Activated T-cell treated with anti-CD3 and anti-CD28 coated beads, Interleukin-2, amount 50 U/mL, for 72 hours (primary cell): ENCODE measurements at regions not wholly inside any gene's neighbourhood (a gene's known extent, or its start where the extent isn't known, plus 50 kb on each side); places are given as distances from the start of the nearest gene placed in this dataset.
"Not testable (repeated sequence)": the region's sequence is repeated elsewhere in the genome, so short reads cannot be mapped to it uniquely, and the experiment has no call there.

Experiments used
- ATAC-seq, 2 donors: fragments of 150-1000 bp; cut with Tn5 transposase; replicated peaks in 1 of 2; 2 replicates each; pipeline ENCODE4 v1.10.0; 2021; ENCODE audit warnings: moderate library complexity in 2 of 2, mild to moderate bottlenecking in 1 of 2
- DNase-seq, 2 donors: peaks; one replicate each; pipeline ENCODE4 v3.0.0; 2021 to 2022; ENCODE audit warnings: mixed read lengths in 1 of 2
- H3K27ac Mint-ChIP-seq: one replicate; pipeline ENCODE4 v1.8.0; 2022; ENCODE audit warnings: mild to moderate bottlenecking, moderate library complexity, mixed read lengths
- H3K27me3 Mint-ChIP-seq: one replicate; pipeline ENCODE4 v1.8.0; 2022; ENCODE audit warnings: low read depth, mixed read lengths
- H3K36me3 Mint-ChIP-seq, 2 donors: one replicate each; pipeline ENCODE4 v1.8.0; 2022; ENCODE audit warnings: mixed read lengths in 2 of 2, mild to moderate bottlenecking in 1 of 2; ENCODE audit not compliant: insufficient read depth in 2 of 2
- H3K4me1 Mint-ChIP-seq: one replicate; pipeline ENCODE4 v1.8.0; 2022; ENCODE audit warnings: low read depth, mixed read lengths
- H3K4me3 Mint-ChIP-seq, 2 donors: one replicate each; pipeline ENCODE4 v1.8.0; 2022; ENCODE audit warnings: mild to moderate bottlenecking in 2 of 2, mixed read lengths in 2 of 2, moderate library complexity in 2 of 2
- H3K9me3 Mint-ChIP-seq, 2 donors: one replicate each; pipeline ENCODE4 v1.8.0; 2022; ENCODE audit warnings: mixed read lengths in 2 of 2

- no peaks in the 10 kb centered on the region for H3K36me3 Mint-ChIP-seq
- ATAC-seq, result no peak
- no peak for DNase-seq
- H3K4me1 Mint-ChIP-seq, result no peaks in the 10 kb centered on the region
- peaks cover 0 to 4% of the 10 kb centered on the region in 2 donors for H3K9me3 Mint-ChIP-seq
- no peak overlapping the region for H3K4me3 Mint-ChIP-seq
- H3K27ac Mint-ChIP-seq, result no peak overlapping the region
- H3K27me3 Mint-ChIP-seq, result no peaks in the 10 kb centered on the region
These were observed 917.7 kb downstream of the IGSF11 start for GRCh38 chr3:118116991-118117390.

- Mint-ChIP-seq H3K27me3 (no peaks in the 10 kb centered on the region), H3K27ac (no peak overlapping the region), H3K9me3 (peaks cover 1 to 4% of the 10 kb centered on the region in 2 donors), H3K36me3 (peaks cover 0 to 2% of the 10 kb centered on the region in 2 donors), H3K4me1 (no peaks in the 10 kb centered on the region), H3K4me3 (no peak overlapping the region)
- ATAC-seq (no peak), DNase-seq (no peak)
These were observed 907.9 kb downstream of the IGSF11 start for GRCh38 chr3:118126751-118127150.

- Mint-ChIP-seq H3K27me3 (no peaks in the 10 kb centered on the region), H3K4me1 (no peaks in the 10 kb centered on the region), H3K27ac (no peak overlapping the region), H3K9me3 (peaks cover 1 to 6% of the 10 kb centered on the region in 2 donors), H3K4me3 (no peak overlapping the region), H3K36me3 (peaks cover 0 to 2% of the 10 kb centered on the region in 2 donors)
- no peak for DNase-seq
- ATAC-seq, result no peak
These were observed 906.7 kb downstream of the IGSF11 start for GRCh38 chr3:118127992-118128391.

GRCh38 chr3:118128886-118129285 is 905.8 kb downstream of the IGSF11 start:
- H3K4me1 Mint-ChIP-seq, result no peaks in the 10 kb centered on the region
- no peaks in the 10 kb centered on the region for H3K27me3 Mint-ChIP-seq
- ATAC-seq (no peak), DNase-seq (no peak)
- no peak overlapping the region for H3K4me3 Mint-ChIP-seq
- peaks cover 0 to 2% of the 10 kb centered on the region in 2 donors for H3K36me3 Mint-ChIP-seq
- no peak overlapping the region for H3K27ac Mint-ChIP-seq
- peaks cover 1 to 8% of the 10 kb centered on the region in 2 donors for H3K9me3 Mint-ChIP-seq

- DNase-seq, result no peak
- ATAC-seq, result no peak
- peaks cover 13 to 27% of the 10 kb centered on the region in 2 donors for H3K9me3 Mint-ChIP-seq
- no peaks in the 10 kb centered on the region for H3K27me3 Mint-ChIP-seq
- H3K36me3 Mint-ChIP-seq, result peaks cover 0 to 4% of the 10 kb centered on the region in 2 donors
- no peak overlapping the region for H3K27ac Mint-ChIP-seq
- H3K4me1 Mint-ChIP-seq, result no peaks in the 10 kb centered on the region
- H3K4me3 Mint-ChIP-seq, result no peak overlapping the region
These were observed 896.9 kb downstream of the IGSF11 start for GRCh38 chr3:118137778-118138177.

- H3K4me1 Mint-ChIP-seq, result no peaks in the 10 kb centered on the region
- peaks cover 16 to 22% of the 10 kb centered on the region in 2 donors for H3K9me3 Mint-ChIP-seq
- H3K36me3 Mint-ChIP-seq, result no peaks in the 10 kb centered on the region
- DNase-seq, result no peak
- no peak for ATAC-seq
- no peak overlapping the region for H3K4me3 Mint-ChIP-seq
- no peak overlapping the region for H3K27ac Mint-ChIP-seq
- H3K27me3 Mint-ChIP-seq, result no peaks in the 10 kb centered on the region
These were observed 889.7 kb downstream of the IGSF11 start for GRCh38 chr3:118144919-118145318.

GRCh38 chr3:118146658-118147375 is 887.8 kb downstream of the IGSF11 start:
- H3K36me3 Mint-ChIP-seq, result no peaks in the 10 kb centered on the region
- no peak overlapping the region for H3K27ac Mint-ChIP-seq
- no peak overlapping the region for H3K4me3 Mint-ChIP-seq
- peaks cover 16% of the 10 kb centered on the region in 2 donors for H3K9me3 Mint-ChIP-seq
- no peaks in the 10 kb centered on the region for H3K27me3 Mint-ChIP-seq
- ATAC-seq (no peak), DNase-seq (no peak)
- H3K4me1 Mint-ChIP-seq, result no peaks in the 10 kb centered on the region

GRCh38 chr3:118151164-118151563 is 883.5 kb downstream of the IGSF11 start:
- ATAC-seq (no peak), DNase-seq (no peak)
- Mint-ChIP-seq H3K9me3 (peaks cover 8 to 9% of the 10 kb centered on the region in 2 donors), H3K4me1 (no peaks in the 10 kb centered on the region), H3K4me3 (no peak overlapping the region), H3K27me3 (no peaks in the 10 kb centered on the region), H3K27ac (no peak overlapping the region), H3K36me3 (no peaks in the 10 kb centered on the region)

- not testable (repeated sequence) for H3K4me3 Mint-ChIP-seq, H3K36me3 Mint-ChIP-seq, ATAC-seq, DNase-seq, H3K9me3 Mint-ChIP-seq, H3K27me3 Mint-ChIP-seq, H3K27ac Mint-ChIP-seq, H3K4me1 Mint-ChIP-seq
These were observed 871.7 kb downstream of the IGSF11 start for GRCh38 chr3:118162627-118163588.

- DNase-seq (no peak), ATAC-seq (no peak)
- H3K27me3 Mint-ChIP-seq, result no peaks in the 10 kb centered on the region
- H3K27ac Mint-ChIP-seq, result no peak overlapping the region
- H3K9me3 Mint-ChIP-seq, result peaks cover 3 to 4% of the 10 kb centered on the region in 2 donors
- H3K36me3 Mint-ChIP-seq, result no peaks in the 10 kb centered on the region
- H3K4me3 Mint-ChIP-seq, result no peak overlapping the region
- H3K4me1 Mint-ChIP-seq, result no peaks in the 10 kb centered on the region
These were observed 869.2 kb downstream of the IGSF11 start for GRCh38 chr3:118165413-118165812.

- H3K36me3 Mint-ChIP-seq, result no peaks in the 10 kb centered on the region
- DNase-seq (no peak), ATAC-seq (no peak)
- H3K4me1 Mint-ChIP-seq, result no peaks in the 10 kb centered on the region
- no peak overlapping the region for H3K27ac Mint-ChIP-seq
- no peak overlapping the region for H3K4me3 Mint-ChIP-seq
- H3K27me3 Mint-ChIP-seq, result no peaks in the 10 kb centered on the region
- H3K9me3 Mint-ChIP-seq, result peaks cover 4 to 8% of the 10 kb centered on the region in 2 donors
These were observed 867.1 kb downstream of the IGSF11 start for GRCh38 chr3:118167571-118167970.

- no peak for DNase-seq
- H3K27me3 Mint-ChIP-seq, result no peaks in the 10 kb centered on the region
- H3K4me1 Mint-ChIP-seq, result no peaks in the 10 kb centered on the region
- peaks cover 4 to 8% of the 10 kb centered on the region in 2 donors for H3K9me3 Mint-ChIP-seq
- no peak overlapping the region for H3K27ac Mint-ChIP-seq
- ATAC-seq, result no peak
- H3K4me3 Mint-ChIP-seq, result no peak overlapping the region
- H3K36me3 Mint-ChIP-seq, result no peaks in the 10 kb centered on the region
These were observed 866.5 kb downstream of the IGSF11 start for GRCh38 chr3:118168175-118168574.

GRCh38 chr3:118171236-118171852 is 863.3 kb downstream of the IGSF11 start:
- no peaks in the 10 kb centered on the region for H3K36me3 Mint-ChIP-seq
- DNase-seq (no peak), ATAC-seq (no peak)
- H3K9me3 Mint-ChIP-seq, result peaks cover 4 to 8% of the 10 kb centered on the region in 2 donors
- no peaks in the 10 kb centered on the region for H3K27me3 Mint-ChIP-seq
- no peaks in the 10 kb centered on the region for H3K4me1 Mint-ChIP-seq
- no peak overlapping the region for H3K4me3 Mint-ChIP-seq
- H3K27ac Mint-ChIP-seq, result no peak overlapping the region
